SK-N-SH (cell line): ENCODE measurements at regions not wholly inside any gene's neighbourhood (a gene's known extent, or its start where the extent isn't known, plus 50 kb on each side); places are given as distances from the start of the nearest gene placed in this dataset.

Experiments used
- CHD2 ChIP-seq: fragments of 150-350 bp; IDR thresholded peaks from 2 replicates; pipeline ENCODE4 v1.6.1; 2018; ENCODE audit warnings: low read length; ENCODE audit not compliant: partially characterized antibody
- ELF1 ChIP-seq: IDR thresholded peaks from 2 replicates; pipeline ENCODE4 v1.4.0; 2012
- EP300 ChIP-seq, 2 experiments: IDR thresholded peaks; 2 replicates each; pipeline versions ENCODE4 v1.4.0 to v1.6.1; 2012; ENCODE audit warnings: borderline replicate concordance in 1 of 2, low read depth in 1 of 2, low read length in 1 of 2
- EZH2phosphoT487 ChIP-seq: fragments of 200-600 bp; sonication (generic); IDR thresholded peaks from 2 replicates; pipeline ENCODE4 v1.6.1; 2017; ENCODE audit warnings: low read depth, mixed run types, mild to moderate bottlenecking, antibody characterized with exemption, moderate library complexity, borderline replicate concordance
- NFIC ChIP-seq: IDR thresholded peaks from 2 replicates; pipeline ENCODE4 v1.4.0; 2012; ENCODE audit warnings: borderline replicate concordance
- POLR2AphosphoS5 ChIP-seq: IDR thresholded peaks from 2 replicates; pipeline ENCODE4 v1.6.1; 2012; ENCODE audit warnings: low read depth, low read length
- RXRA ChIP-seq: IDR thresholded peaks from 2 replicates; pipeline ENCODE4 v1.4.0; 2012; ENCODE audit warnings: low read depth, mild to moderate bottlenecking, borderline replicate concordance
- SIN3A ChIP-seq: IDR thresholded peaks from 2 replicates; pipeline ENCODE4 v1.6.1; 2012; ENCODE audit warnings: low read depth, mild to moderate bottlenecking, low read length, moderate library complexity, borderline replicate concordance
- SMC3 ChIP-seq: IDR thresholded peaks from 2 replicates; pipeline ENCODE4 v1.6.1; 2012; ENCODE audit warnings: low read depth, low read length, improper control_type of control experiment
- YY1 ChIP-seq: IDR thresholded peaks from 2 replicates; pipeline ENCODE4 v1.4.0; 2012; ENCODE audit warnings: low read depth, mild to moderate bottlenecking
- TF ChIP-seq, protein P1 (sequence below): IDR thresholded peaks from 2 replicates; pipeline ENCODE4 v1.4.0; 2012; ENCODE audit warnings: low read depth
- TF ChIP-seq, protein P2 (sequence below): fragments of 200-600 bp; sonication (generic); IDR thresholded peaks from 2 replicates; pipeline ENCODE4 v1.6.1; 2017; ENCODE audit warnings: antibody characterized with exemption, mild to moderate bottlenecking, moderate library complexity

DNA sequence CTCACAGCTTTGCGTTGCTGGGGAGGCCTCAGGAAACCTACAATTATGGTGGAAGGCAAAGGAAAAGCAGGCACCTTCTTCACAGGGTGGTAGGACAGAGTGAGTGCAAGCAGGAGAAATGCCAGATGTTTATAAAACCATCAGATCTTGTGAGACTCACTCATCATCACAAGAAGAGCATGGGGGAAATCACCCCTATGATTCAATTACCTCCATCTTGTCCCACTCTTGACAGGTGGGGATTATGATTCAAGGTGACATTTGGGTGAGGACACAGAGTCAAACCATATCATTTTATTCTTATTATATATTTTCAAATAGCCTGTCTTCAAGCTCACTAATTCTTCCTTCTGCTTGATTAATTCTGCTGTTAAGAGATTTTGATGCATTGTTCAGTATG is 665.3 kb downstream of the TRHDE start:
- TF ChIP-seq EZH2phosphoT487, result no peak
- TF ChIP-seq EP300 (IDR thresholded peaks at IDR 0.05; ENCODE audit: borderline replicate concordance in 1 of 2, low read depth in 1 of 2, low read length in 1 of 2), result no peak
- TF ChIP-seq, protein P1, sequence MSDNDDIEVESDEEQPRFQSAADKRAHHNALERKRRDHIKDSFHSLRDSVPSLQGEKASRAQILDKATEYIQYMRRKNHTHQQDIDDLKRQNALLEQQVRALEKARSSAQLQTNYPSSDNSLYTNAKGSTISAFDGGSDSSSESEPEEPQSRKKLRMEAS, result no peak
- TF ChIP-seq CHD2, result no peak
- no peak for TF ChIP-seq SMC3
- TF ChIP-seq POLR2AphosphoS5, result no peak
- no peak for TF ChIP-seq SIN3A
- no peak for TF ChIP-seq NFIC
- TF ChIP-seq, protein P2, sequence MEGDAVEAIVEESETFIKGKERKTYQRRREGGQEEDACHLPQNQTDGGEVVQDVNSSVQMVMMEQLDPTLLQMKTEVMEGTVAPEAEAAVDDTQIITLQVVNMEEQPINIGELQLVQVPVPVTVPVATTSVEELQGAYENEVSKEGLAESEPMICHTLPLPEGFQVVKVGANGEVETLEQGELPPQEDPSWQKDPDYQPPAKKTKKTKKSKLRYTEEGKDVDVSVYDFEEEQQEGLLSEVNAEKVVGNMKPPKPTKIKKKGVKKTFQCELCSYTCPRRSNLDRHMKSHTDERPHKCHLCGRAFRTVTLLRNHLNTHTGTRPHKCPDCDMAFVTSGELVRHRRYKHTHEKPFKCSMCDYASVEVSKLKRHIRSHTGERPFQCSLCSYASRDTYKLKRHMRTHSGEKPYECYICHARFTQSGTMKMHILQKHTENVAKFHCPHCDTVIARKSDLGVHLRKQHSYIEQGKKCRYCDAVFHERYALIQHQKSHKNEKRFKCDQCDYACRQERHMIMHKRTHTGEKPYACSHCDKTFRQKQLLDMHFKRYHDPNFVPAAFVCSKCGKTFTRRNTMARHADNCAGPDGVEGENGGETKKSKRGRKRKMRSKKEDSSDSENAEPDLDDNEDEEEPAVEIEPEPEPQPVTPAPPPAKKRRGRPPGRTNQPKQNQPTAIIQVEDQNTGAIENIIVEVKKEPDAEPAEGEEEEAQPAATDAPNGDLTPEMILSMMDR, result no peak
- no peak for TF ChIP-seq ELF1
- no peak for TF ChIP-seq YY1
- TF ChIP-seq RXRA, result no peak
